Cardiac muscle cell (in vitro differentiated cells and primary cell): ENCODE measurements at regions not wholly inside any gene's neighbourhood (a gene's known extent, or its start where the extent isn't known, plus 50 kb on each side); places are given as distances from the start of the nearest gene placed in this dataset.

Experiments used
- DNase-seq, 2 donors: peaks; one replicate each; pipeline versions ENCODE4 v3.0.0 to v3.0.0-alpha.2; 2010 to 2017; ENCODE audit warnings: low read depth in 1 of 2, low spot score in 1 of 2
- H3K27ac ChIP-seq: fragments of 200-600 bp; sonication (generic); 2 replicates; pipeline ENCODE4 v1.5.1; 2016
- H3K27me3 ChIP-seq: fragments of 200-600 bp; sonication (generic); 2 replicates; pipeline ENCODE4 v1.6.0; 2016; ENCODE audit warnings: control low read depth
- H3K36me3 ChIP-seq: fragments of 200-600 bp; sonication (generic); 2 replicates; pipeline ENCODE4 v1.5.1; 2016; ENCODE audit warnings: control low read depth
- H3K4me1 ChIP-seq: fragments of 200-600 bp; sonication (generic); 2 replicates; pipeline ENCODE4 v1.8.1; 2017; ENCODE audit warnings: low read depth, mild to moderate bottlenecking, mixed run types
- H3K4me3 ChIP-seq: fragments of 200-600 bp; sonication (generic); 2 replicates; pipeline ENCODE4 v1.5.1; 2016; ENCODE audit warnings: mild to moderate bottlenecking
- H3K9me3 ChIP-seq: fragments of 200-600 bp; sonication (generic); 2 replicates; pipeline ENCODE4 v1.5.1; 2017; ENCODE audit warnings: low read depth, mild to moderate bottlenecking, control low read depth
- CTCF ChIP-seq: IDR thresholded peaks from 2 replicates; pipeline ENCODE4 v1.5.1; 2012; ENCODE audit warnings: low read depth, mild to moderate bottlenecking, low read length

DNA sequence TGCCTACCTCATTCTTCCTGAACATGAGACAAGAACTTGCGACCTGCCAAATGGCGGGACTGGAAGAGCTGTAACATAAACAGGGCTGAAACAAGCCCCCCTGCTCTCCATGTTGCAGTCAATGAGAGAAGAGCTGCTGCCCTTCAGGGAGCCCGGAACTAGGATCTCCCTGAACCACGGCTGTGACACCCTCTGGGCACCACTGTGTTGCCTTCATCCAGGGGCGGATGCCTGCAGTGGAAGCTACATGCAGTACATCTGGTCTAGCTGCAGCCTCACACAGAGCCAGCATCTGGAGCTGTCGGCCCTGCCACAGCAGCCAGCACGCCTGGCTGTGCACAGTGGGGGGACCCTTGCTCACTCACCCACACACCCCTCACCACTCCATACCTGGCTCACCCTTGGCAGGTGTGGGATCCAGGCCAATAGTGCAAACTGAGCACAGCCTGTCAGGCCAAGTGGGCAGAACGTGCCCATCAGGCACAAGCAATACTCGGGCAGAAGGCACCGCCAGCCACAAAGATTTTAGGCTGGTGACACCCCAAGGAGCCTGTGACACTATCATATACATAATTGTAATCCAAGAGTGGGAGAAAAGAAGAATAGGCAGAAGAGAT, 451.3 kb downstream of the HTR1B start:
- no peak for DNase-seq
- no peak overlapping the region for H3K4me3 ChIP-seq
- H3K27ac ChIP-seq, result no peak overlapping the region
- H3K36me3 ChIP-seq, result no peaks in the 10 kb centered on the region
- H3K9me3 ChIP-seq, result no peaks in the 10 kb centered on the region
- no peak for TF ChIP-seq CTCF
- no peaks in the 10 kb centered on the region for H3K27me3 ChIP-seq
- H3K4me1 ChIP-seq, result peaks cover 7% of the 10 kb centered on the region

GRCh38 chr6:77010931-77011542, 452.3 kb downstream of the HTR1B start:
- Histone ChIP-seq H3K27ac (no peak overlapping the region), H3K9me3 (no peaks in the 10 kb centered on the region), H3K27me3 (no peaks in the 10 kb centered on the region), H3K4me3 (no peak overlapping the region), H3K4me1 (peaks cover 7% of the 10 kb centered on the region), H3K36me3 (no peaks in the 10 kb centered on the region)
- no peak for DNase-seq
- TF ChIP-seq CTCF, result no peak

GRCh38 chr6:76992553-76992952, 470.7 kb downstream of the HTR1B start:
- Histone ChIP-seq H3K9me3 (no peaks in the 10 kb centered on the region), H3K27me3 (no peaks in the 10 kb centered on the region), H3K27ac (no peak overlapping the region), H3K4me1 (no peaks in the 10 kb centered on the region), H3K4me3 (no peak overlapping the region), H3K36me3 (no peaks in the 10 kb centered on the region)
- TF ChIP-seq CTCF, result no peak
- DNase-seq, result no peak

GRCh38 chr6:76984572-76984971, 478.7 kb downstream of the HTR1B start:
- TF ChIP-seq CTCF, result no peak
- Histone ChIP-seq H3K27me3 (no peaks in the 10 kb centered on the region), H3K27ac (no peak overlapping the region), H3K4me1 (no peaks in the 10 kb centered on the region), H3K36me3 (no peaks in the 10 kb centered on the region), H3K9me3 (no peaks in the 10 kb centered on the region), H3K4me3 (no peak overlapping the region)
- DNase-seq, result no peak

DNA sequence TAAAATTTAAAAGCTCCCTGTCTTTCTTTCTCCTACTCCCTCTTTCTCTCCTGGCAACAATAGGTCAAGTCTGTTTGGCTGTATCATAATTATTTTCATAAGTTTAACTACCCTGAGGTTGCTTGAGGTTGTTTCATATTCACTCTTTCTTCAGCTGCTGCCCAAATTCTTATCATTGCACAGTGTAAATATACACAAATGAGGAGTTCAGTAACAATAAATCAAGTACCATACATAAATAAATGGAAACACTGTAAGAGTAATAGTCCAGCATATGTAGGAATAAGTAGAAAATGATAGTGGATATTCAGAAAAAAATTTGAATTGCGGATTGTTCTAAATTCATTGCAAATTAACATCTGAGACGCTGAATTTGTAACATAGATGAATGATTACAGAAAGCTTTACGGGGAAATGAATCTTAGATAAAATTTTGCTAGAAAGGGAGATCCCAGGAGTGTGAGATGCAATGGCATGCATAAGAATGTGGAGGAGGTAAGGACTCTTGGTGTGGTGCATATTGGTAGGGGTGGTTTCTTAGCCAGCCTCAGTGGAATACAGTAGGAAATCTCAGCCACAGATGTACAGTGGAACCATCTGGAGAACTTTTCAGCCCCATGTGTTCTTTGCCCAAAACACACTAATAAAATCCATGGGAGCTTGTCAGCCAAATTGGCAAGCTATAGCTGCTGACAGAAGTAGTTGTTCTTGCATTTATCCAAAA, 480.7 kb downstream of the HTR1B start:
- H3K9me3 ChIP-seq, result no peaks in the 10 kb centered on the region
- H3K4me3 ChIP-seq, result no peak overlapping the region
- H3K27ac ChIP-seq, result no peak overlapping the region
- TF ChIP-seq CTCF, result no peak
- no peaks in the 10 kb centered on the region for H3K36me3 ChIP-seq
- H3K27me3 ChIP-seq, result no peaks in the 10 kb centered on the region
- no peaks in the 10 kb centered on the region for H3K4me1 ChIP-seq
- no peak for DNase-seq
